ENCODE measurements at regions not wholly inside any gene's neighbourhood (a gene's known extent, or its start where the extent isn't known, plus 50 kb on each side); places are given as distances from the start of the nearest gene placed in this dataset.
"Not testable (repeated sequence)": the region's sequence is repeated elsewhere in the genome, so short reads cannot be mapped to it uniquely, and the experiment has no call there.

- Histone ChIP-seq H3K27ac (no peak overlapping the region), H3K9me3 (no peaks in the 10 kb centered on the region), H3K4me1 (peaks cover 0 to 5% (median 0%) of the 10 kb centered on the region in 4 donors), H3K4me3 (no peak overlapping the region), H3K27me3 (no peaks in the 10 kb centered on the region), H3K36me3 (no peaks in the 10 kb centered on the region)
- WGBS, 2 donors: 93 to 96% methylated on average over 9 of the region's 9 CpGs
- TF ChIP-seq, protein P1, sequence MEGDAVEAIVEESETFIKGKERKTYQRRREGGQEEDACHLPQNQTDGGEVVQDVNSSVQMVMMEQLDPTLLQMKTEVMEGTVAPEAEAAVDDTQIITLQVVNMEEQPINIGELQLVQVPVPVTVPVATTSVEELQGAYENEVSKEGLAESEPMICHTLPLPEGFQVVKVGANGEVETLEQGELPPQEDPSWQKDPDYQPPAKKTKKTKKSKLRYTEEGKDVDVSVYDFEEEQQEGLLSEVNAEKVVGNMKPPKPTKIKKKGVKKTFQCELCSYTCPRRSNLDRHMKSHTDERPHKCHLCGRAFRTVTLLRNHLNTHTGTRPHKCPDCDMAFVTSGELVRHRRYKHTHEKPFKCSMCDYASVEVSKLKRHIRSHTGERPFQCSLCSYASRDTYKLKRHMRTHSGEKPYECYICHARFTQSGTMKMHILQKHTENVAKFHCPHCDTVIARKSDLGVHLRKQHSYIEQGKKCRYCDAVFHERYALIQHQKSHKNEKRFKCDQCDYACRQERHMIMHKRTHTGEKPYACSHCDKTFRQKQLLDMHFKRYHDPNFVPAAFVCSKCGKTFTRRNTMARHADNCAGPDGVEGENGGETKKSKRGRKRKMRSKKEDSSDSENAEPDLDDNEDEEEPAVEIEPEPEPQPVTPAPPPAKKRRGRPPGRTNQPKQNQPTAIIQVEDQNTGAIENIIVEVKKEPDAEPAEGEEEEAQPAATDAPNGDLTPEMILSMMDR (IDR thresholded peaks at IDR 0.05): no peak
- TF ChIP-seq EP300 (IDR thresholded peaks at IDR 0.05) (no peak), POLR2A (IDR thresholded peaks at IDR 0.05) (no peak)
- DNase-seq (ENCODE audit: low spot score in 2 of 2): no peak
Observed at GRCh38 chr6:19892260-19892659, 55.1 kb downstream of the ID4 start.

DNA sequence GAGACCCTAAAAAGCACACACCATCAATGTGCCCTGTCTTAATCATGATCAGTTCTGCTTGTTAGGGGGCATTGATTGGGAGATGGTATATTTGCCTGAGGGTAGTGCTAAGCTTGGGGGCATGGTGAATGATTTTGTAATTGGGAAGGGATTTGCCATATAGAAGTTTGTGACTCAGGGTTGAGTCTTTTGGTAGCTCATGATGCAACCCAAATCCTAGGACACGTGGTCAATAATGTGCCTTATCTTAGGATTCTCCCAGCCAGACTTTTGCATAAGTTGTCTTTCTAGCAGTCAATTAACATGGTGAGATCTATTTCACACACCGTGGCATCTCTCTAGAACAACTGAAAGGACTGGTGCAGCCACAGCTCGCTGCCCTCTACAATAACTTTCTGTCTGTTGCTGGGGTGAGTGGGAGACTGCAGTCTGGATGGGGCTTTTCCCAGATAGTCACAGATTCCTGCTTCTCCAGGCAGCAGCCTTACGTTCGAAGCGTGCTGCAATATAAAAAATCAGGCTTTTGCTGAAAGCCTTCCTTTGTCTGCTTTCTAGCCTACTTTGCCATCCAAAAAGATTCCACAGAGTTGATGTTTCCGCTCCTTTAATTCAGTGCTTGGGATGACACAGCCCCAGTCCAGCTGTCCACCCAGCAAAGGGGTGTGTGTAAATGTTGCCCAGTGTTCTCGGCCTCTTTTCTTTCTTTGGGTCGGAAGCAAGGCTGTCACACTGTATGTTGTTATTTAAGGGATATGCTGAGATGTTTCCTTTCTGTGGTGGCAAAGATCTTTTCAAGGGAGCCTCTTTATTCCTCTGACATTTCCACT is 58.9 kb downstream of the ID4 start:
- no peak for DNase-seq (ENCODE audit: low spot score in 2 of 2)
- Histone ChIP-seq H3K36me3 (no peaks in the 10 kb centered on the region), H3K9me3 (no peaks in the 10 kb centered on the region), H3K4me1 (peaks cover 0 to 5% (median 0%) of the 10 kb centered on the region in 4 donors), H3K27me3 (no peaks in the 10 kb centered on the region), H3K4me3 (no peak overlapping the region), H3K27ac (no peak overlapping the region)
- TF ChIP-seq POLR2A (IDR thresholded peaks at IDR 0.05): no peak
- TF ChIP-seq, protein P1 (IDR thresholded peaks at IDR 0.05): no peak
- no peak for TF ChIP-seq EP300 (IDR thresholded peaks at IDR 0.05)
- WGBS, 2 donors: 45 to 46% methylated on average over 9 of the region's 9 CpGs

GRCh38 chr6:19896693-19897010 is 59.5 kb downstream of the ID4 start:
- peak in 1 of 2 donors; percentile 22 for DNase-seq (ENCODE audit: low spot score in 2 of 2)
- TF ChIP-seq, protein P1 (IDR thresholded peaks at IDR 0.05): no peak
- no peak for TF ChIP-seq POLR2A (IDR thresholded peaks at IDR 0.05)
- no peak for TF ChIP-seq EP300 (IDR thresholded peaks at IDR 0.05)
- no peak overlapping the region for H3K4me3 ChIP-seq
- H3K4me1 ChIP-seq: peaks cover 0 to 5% (median 0%) of the 10 kb centered on the region in 4 donors
- H3K27ac ChIP-seq: no peak overlapping the region
- WGBS, 2 donors: 55 to 58% methylated on average over 2 of the region's 2 CpGs
- no peaks in the 10 kb centered on the region for H3K9me3 ChIP-seq
- H3K27me3 ChIP-seq: no peaks in the 10 kb centered on the region
- no peaks in the 10 kb centered on the region for H3K36me3 ChIP-seq

DNA sequence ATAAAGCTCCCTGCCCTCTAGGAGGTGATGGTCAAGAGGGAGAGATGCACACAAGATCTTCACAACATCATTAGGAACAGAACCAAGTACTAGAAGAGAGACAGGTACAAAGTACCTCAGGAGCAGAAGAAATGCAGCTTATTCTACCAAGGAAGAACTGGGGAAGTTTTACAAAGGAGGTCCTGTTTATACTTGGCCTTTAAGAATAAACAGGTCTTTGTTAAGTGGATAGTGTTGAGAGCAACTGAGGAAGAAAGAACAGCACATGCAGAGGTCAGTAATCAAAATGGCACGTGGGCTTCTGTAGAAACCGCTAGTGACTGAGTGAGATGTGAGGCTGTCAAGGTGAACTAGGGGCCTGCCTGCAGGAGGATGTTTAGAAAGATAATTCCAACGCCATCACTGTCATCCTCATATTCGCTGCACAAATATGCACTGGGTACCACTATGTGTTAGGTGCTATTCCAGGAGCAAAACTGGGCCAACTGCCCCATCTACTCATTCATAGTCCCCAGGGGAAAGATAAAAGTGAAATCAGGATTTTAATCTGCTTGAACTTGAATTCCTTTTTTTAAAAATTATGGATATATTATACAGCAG is 61.1 kb downstream of the ID4 start:
- TF ChIP-seq, protein P1 (IDR thresholded peaks at IDR 0.05): no peak
- no peak for TF ChIP-seq POLR2A (IDR thresholded peaks at IDR 0.05)
- TF ChIP-seq EP300 (IDR thresholded peaks at IDR 0.05): no peak

DNA sequence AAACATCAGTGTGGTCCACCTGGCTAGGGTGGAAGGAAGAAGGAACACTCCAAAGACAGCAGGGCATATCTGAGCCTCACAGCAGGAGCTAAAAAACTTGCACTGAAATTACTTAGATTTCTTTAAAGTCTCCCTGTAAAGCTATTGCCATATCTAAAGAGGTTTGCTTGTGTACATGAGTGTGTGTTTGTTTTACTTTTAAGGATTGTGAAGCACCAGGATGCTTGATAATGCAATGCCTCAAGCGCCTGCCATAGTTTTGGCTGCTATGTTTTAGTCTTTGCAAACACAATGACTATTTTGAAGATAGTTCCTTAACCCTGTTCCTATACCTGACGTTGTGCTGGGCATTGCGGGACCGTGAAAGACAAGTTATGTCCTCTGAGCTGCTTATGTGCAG is 65.0 kb downstream of the ID4 start:
- Histone ChIP-seq H3K4me1 (peaks cover 0 to 5% (median 2%) of the 10 kb centered on the region in 4 donors), H3K36me3 (no peaks in the 10 kb centered on the region), H3K27me3 (no peaks in the 10 kb centered on the region), H3K4me3 (no peak overlapping the region), H3K9me3 (no peaks in the 10 kb centered on the region), H3K27ac (no peak overlapping the region)
- DNase-seq (ENCODE audit: low spot score in 2 of 2): no peak
- TF ChIP-seq POLR2A (IDR thresholded peaks at IDR 0.05) (no peak), EP300 (IDR thresholded peaks at IDR 0.05) (no peak)
- TF ChIP-seq, protein P1 (IDR thresholded peaks at IDR 0.05): no peak
- 89 to 91% methylated on average over 4 of the region's 4 CpGs for WGBS, 2 donors

More for the DNA sequence above, 61.1 kb downstream of the ID4 start:
- no peak overlapping the region for H3K27ac ChIP-seq
- no peaks in the 10 kb centered on the region for H3K27me3 ChIP-seq
- H3K4me3 ChIP-seq: no peak overlapping the region
- no peaks in the 10 kb centered on the region for H3K9me3 ChIP-seq
- no peak for DNase-seq (ENCODE audit: low spot score in 2 of 2)
- H3K4me1 ChIP-seq: peaks cover 0 to 5% (median 0%) of the 10 kb centered on the region in 4 donors
- no peaks in the 10 kb centered on the region for H3K36me3 ChIP-seq
- 57 to 59% methylated on average over 4 of the region's 4 CpGs for WGBS, 2 donors

DNA sequence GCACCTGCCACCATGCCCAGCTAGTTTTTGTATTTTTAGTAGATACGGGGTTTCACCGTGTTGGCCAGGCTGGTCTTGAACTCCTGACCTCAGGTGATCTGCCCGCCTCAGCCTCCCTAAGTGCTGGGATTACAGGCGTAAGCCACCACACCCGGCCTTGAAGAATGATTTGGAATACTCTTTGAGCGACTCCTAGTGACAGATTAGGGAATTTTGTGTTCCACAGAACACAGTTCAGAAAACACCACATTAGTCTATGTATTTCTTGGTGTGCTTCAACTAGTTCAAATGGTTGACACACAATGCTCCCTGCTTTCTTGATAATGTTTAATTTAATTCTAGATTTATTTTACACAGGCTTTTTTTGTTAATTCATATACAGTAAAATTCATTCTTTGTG is 67.2 kb downstream of the ID4 start:
- H3K27ac ChIP-seq; H3K4me3 ChIP-seq; H3K36me3 ChIP-seq; DNase-seq (ENCODE audit: low spot score in 2 of 2); H3K4me1 ChIP-seq; H3K27me3 ChIP-seq; H3K9me3 ChIP-seq: not testable (repeated sequence)
- 88 to 90% methylated on average over 6 of the region's 6 CpGs for WGBS, 2 donors

All from tibial nerve (tissue), 4 donors.